GM04504 (cell line): ENCODE measurements at regions not wholly inside any gene's neighbourhood (a gene's known extent, or its start where the extent isn't known, plus 50 kb on each side); places are given as distances from the start of the nearest gene placed in this dataset.
A peak's percentile ranks its signal among the peaks of the same experiment; 100 is the strongest.

Experiments
- DNase-seq: peaks from one replicate; pipeline ENCODE4 v3.0.0-alpha.2; 2012; ENCODE audit warnings: low read depth

GRCh38 chr2:71277536-71278103 lies 50.7 kb upstream of the PAIP2B start:
- no peak for DNase-seq

GRCh38 chr2:71277147-71277475 lies 50.2 kb upstream of the PAIP2B start:
- DNase-seq, result no peak

- DNase-seq, result peak; percentile 46
Observed at GRCh38 chr2:71276311-71277146, 49.6 kb upstream of the PAIP2B start.
